ENCODE measurements at regions not wholly inside any gene's neighbourhood (a gene's known extent, or its start where the extent isn't known, plus 50 kb on each side); places are given as distances from the start of the nearest gene placed in this dataset.
A peak's percentile ranks its signal among the peaks of the same experiment; 100 is the strongest.
"Not testable (repeated sequence)": the region's sequence is repeated elsewhere in the genome, so short reads cannot be mapped to it uniquely, and the experiment has no call there.

GRCh38 chr7:149963985-149964384, 90.2 kb downstream of the ATP6V0E2 start:
- not testable (repeated sequence) for H3K23me2 ChIP-seq (ENCODE audit: insufficient read length, low read depth, low read length, poor library complexity, severe bottlenecking); H2BK120ac ChIP-seq (ENCODE audit: low read depth, low read length, poor library complexity, severe bottlenecking); H2BK5ac ChIP-seq (ENCODE audit: insufficient read length, low read length); H3K4me1 ChIP-seq (ENCODE audit: insufficient read depth, low read length); H4K8ac ChIP-seq (replicated peaks; ENCODE audit: insufficient read length, low read depth, low read length); H3K18ac ChIP-seq (ENCODE audit: insufficient read length, low read depth, low read length); H3K4me3 Mint-ChIP-seq; H3K27ac Mint-ChIP-seq; H3K14ac ChIP-seq (ENCODE audit: insufficient read depth, low read length); H4K20me1 ChIP-seq (ENCODE audit: control insufficient read depth, insufficient read depth, insufficient read length); H2AK5ac ChIP-seq (ENCODE audit: insufficient read length, low read length); H3K4me2 ChIP-seq (ENCODE audit: insufficient read depth, insufficient read length, low read length); H2BK20ac ChIP-seq (ENCODE audit: low read depth, low read length, poor library complexity, severe bottlenecking); H3K9me3 ChIP-seq (ENCODE audit: control insufficient read depth, low read depth, low read length); H3K27me3 ChIP-seq (ENCODE audit: insufficient read depth, low read length); H2BK15ac ChIP-seq (ENCODE audit: low read depth, low read length); H3K36me3 Mint-ChIP-seq (ENCODE audit: insufficient read depth in 1 of 3, low read depth in 3 of 3); H3K9me3 Mint-ChIP-seq; H3K4me1 Mint-ChIP-seq; H3K23ac ChIP-seq (ENCODE audit: insufficient read length, low read depth, low read length); DNase-seq; H3K79me2 ChIP-seq (ENCODE audit: insufficient read depth, low read length); H3K56ac ChIP-seq (ENCODE audit: insufficient read length, low read depth, low read length); H3K9ac ChIP-seq (ENCODE audit: extremely low read depth, insufficient read length, low read length); H2BK12ac ChIP-seq (ENCODE audit: insufficient read length, low read depth, low read length); H2AFZ ChIP-seq (ENCODE audit: low read length); H3T11ph ChIP-seq (ENCODE audit: low read length); H3K4ac ChIP-seq (ENCODE audit: low read depth, low read length); H3K27ac ChIP-seq (ENCODE audit: insufficient read length, low read depth, low read length); H4K91ac ChIP-seq (ENCODE audit: insufficient read length, low read depth, low read length); H4K5ac ChIP-seq (ENCODE audit: insufficient read length, low read depth, low read length); H3K79me1 ChIP-seq (ENCODE audit: insufficient read depth, low read depth, low read length, poor library complexity, severe bottlenecking)
- TF ChIP-seq CTCF (conservative IDR thresholded peaks at IDR 0.05): peak; percentile 42; the same call in 2 of the 3 replicates
- WGBS (ENCODE audit: extremely low coverage, insufficient read length, low lambda C conversion rate): no CpG with 5 or more reads among the region's 5 CpGs
- peaks cover 13% of the 10 kb centered on the region for H3K27me3 Mint-ChIP-seq (ENCODE audit: low read depth)

GRCh38 chr7:149966444-149966843, 92.7 kb downstream of the ATP6V0E2 start:
- not testable (repeated sequence) for H3K9me3 ChIP-seq (ENCODE audit: control insufficient read depth, low read depth, low read length); H3K4me1 Mint-ChIP-seq; H4K91ac ChIP-seq (ENCODE audit: insufficient read length, low read depth, low read length); DNase-seq; H3K9me3 Mint-ChIP-seq; H2BK5ac ChIP-seq (ENCODE audit: insufficient read length, low read length); H3K79me2 ChIP-seq (ENCODE audit: insufficient read depth, low read length); H4K20me1 ChIP-seq (ENCODE audit: control insufficient read depth, insufficient read depth, insufficient read length); H3K4me3 Mint-ChIP-seq; H4K5ac ChIP-seq (ENCODE audit: insufficient read length, low read depth, low read length); H3K27me3 ChIP-seq (ENCODE audit: insufficient read depth, low read length); H3K4ac ChIP-seq (ENCODE audit: low read depth, low read length); H2BK20ac ChIP-seq (ENCODE audit: low read depth, low read length, poor library complexity, severe bottlenecking); H2BK120ac ChIP-seq (ENCODE audit: low read depth, low read length, poor library complexity, severe bottlenecking); H3K9ac ChIP-seq (ENCODE audit: extremely low read depth, insufficient read length, low read length); H3K79me1 ChIP-seq (ENCODE audit: insufficient read depth, low read depth, low read length, poor library complexity, severe bottlenecking); H3K4me2 ChIP-seq (ENCODE audit: insufficient read depth, insufficient read length, low read length); H2AK5ac ChIP-seq (ENCODE audit: insufficient read length, low read length); H3K27ac ChIP-seq (ENCODE audit: insufficient read length, low read depth, low read length); H3K56ac ChIP-seq (ENCODE audit: insufficient read length, low read depth, low read length); H2AFZ ChIP-seq (ENCODE audit: low read length); H2BK12ac ChIP-seq (ENCODE audit: insufficient read length, low read depth, low read length); H3K23me2 ChIP-seq (ENCODE audit: insufficient read length, low read depth, low read length, poor library complexity, severe bottlenecking); H3K14ac ChIP-seq (ENCODE audit: insufficient read depth, low read length); H3K36me3 Mint-ChIP-seq (ENCODE audit: insufficient read depth in 1 of 3, low read depth in 3 of 3); H3K23ac ChIP-seq (ENCODE audit: insufficient read length, low read depth, low read length); H3T11ph ChIP-seq (ENCODE audit: low read length); H3K27ac Mint-ChIP-seq; H3K18ac ChIP-seq (ENCODE audit: insufficient read length, low read depth, low read length); H2BK15ac ChIP-seq (ENCODE audit: low read depth, low read length); H3K4me1 ChIP-seq (ENCODE audit: insufficient read depth, low read length); H4K8ac ChIP-seq (replicated peaks; ENCODE audit: insufficient read length, low read depth, low read length)
- WGBS (ENCODE audit: extremely low coverage, insufficient read length, low lambda C conversion rate): no CpG with 5 or more reads among the region's 2 CpGs
- H3K27me3 Mint-ChIP-seq (ENCODE audit: low read depth): peaks cover 18% of the 10 kb centered on the region
